T-helper 2 cell treated with Interferon-gamma antibody and Interleukin-4, amounts not matched to agents 5 μg/mL and 100 μg/mL, for 36 hours (primary cell): ENCODE measurements at regions not wholly inside any gene's neighbourhood (a gene's known extent, or its start where the extent isn't known, plus 50 kb on each side); places are given as distances from the start of the nearest gene placed in this dataset.

Experiments used
- DNase-seq: peaks from one replicate; pipeline ENCODE4 v3.0.0; 2021; ENCODE audit warnings: low spot score
- H3K27ac Mint-ChIP-seq: one replicate; pipeline ENCODE4 v1.8.0; 2021; ENCODE audit warnings: mild to moderate bottlenecking, mixed read lengths
- H3K27me3 Mint-ChIP-seq: one replicate; pipeline ENCODE4 v1.8.0; 2021; ENCODE audit warnings: low read depth, mixed read lengths
- H3K36me3 Mint-ChIP-seq: one replicate; pipeline ENCODE4 v1.8.0; 2021; ENCODE audit warnings: low read depth, mixed read lengths
- H3K4me1 Mint-ChIP-seq: one replicate; pipeline ENCODE4 v1.8.0; 2021; ENCODE audit warnings: low read depth, mixed read lengths
- H3K4me3 Mint-ChIP-seq: one replicate; pipeline ENCODE4 v1.8.0; 2022; ENCODE audit warnings: mild to moderate bottlenecking, moderate library complexity, mixed read lengths
- H3K9me3 Mint-ChIP-seq: one replicate; pipeline ENCODE4 v1.8.0; 2021; ENCODE audit warnings: mixed read lengths

- DNase-seq: peak; percentile 64
- peaks cover 68% of the 10 kb centered on the region for H3K4me1 Mint-ChIP-seq
- H3K27ac Mint-ChIP-seq: peak overlapping the region; percentile 95
- peaks cover 4% of the 10 kb centered on the region for H3K36me3 Mint-ChIP-seq
- no peaks in the 10 kb centered on the region for H3K27me3 Mint-ChIP-seq
- H3K9me3 Mint-ChIP-seq: no peaks in the 10 kb centered on the region
- peak overlapping the region; percentile 68 for H3K4me3 Mint-ChIP-seq
Observed at GRCh38 chr1:234722904-234723720, 113.1 kb upstream of the IRF2BP2 start.

DNA sequence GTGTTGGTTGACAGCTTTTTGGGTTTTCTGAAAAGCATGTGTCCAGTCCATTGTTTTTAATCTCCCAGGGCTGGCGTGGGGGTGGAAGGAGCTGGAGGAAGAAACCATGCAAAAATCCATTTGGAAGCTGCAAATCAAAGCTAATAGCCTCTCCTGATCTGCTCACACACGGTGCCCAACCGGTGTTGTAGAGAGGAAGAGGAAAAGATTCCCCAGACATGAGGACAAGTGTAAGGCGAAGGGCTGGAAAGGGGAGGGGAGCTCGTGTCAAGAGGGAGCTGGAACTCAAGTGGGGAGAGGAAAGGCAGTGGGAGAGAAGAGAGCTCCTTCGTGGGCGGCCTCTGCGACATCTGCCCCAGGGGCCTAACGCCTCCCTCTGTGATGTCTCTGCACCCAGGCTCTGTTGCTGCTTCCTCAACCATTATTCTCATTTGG is 112.3 kb upstream of the IRF2BP2 start:
- H3K36me3 Mint-ChIP-seq: peaks cover 1% of the 10 kb centered on the region
- H3K9me3 Mint-ChIP-seq: no peaks in the 10 kb centered on the region
- peaks cover 66% of the 10 kb centered on the region for H3K4me1 Mint-ChIP-seq
- no peak for DNase-seq
- H3K27ac Mint-ChIP-seq: peak overlapping the region; percentile 46
- H3K27me3 Mint-ChIP-seq: no peaks in the 10 kb centered on the region
- no peak overlapping the region for H3K4me3 Mint-ChIP-seq

DNA sequence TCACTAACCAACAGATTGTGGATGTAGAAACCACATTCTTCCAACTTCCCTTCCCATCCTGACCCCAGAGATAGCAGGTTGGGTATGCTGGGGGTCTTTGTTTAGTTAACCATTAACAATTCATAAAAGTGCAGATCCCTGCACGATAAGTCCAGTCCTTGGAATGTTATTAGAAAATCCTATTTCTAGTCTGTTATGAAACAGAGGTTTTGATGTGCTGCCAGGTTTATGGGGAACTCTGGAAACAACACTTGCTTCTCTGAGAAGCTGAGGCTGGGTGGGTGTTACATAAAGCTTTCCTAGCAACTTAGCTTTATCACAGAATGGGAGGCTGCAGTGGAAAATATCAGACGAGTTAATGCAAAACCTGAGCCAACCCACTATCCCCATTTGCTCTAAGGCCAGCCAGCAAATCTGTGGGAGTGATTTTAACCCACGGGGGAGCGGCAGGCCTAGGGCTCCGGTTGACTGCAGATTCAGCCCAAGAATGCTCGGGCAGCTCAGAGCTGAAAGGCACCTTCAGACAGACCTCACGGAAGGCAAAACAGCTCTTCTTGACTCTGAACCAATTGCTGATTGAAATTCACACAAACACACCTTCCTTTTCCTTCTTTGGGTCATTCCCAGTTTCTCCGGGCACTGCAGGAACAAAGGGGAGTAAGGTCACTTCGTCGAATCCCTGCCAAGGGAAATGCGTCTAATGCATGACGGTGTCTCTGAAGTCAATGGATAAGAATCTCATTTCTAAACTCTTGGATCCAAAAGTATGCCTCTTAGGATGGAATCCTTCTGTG is 111.7 kb upstream of the IRF2BP2 start:
- no peak overlapping the region for H3K27ac Mint-ChIP-seq
- H3K9me3 Mint-ChIP-seq: no peaks in the 10 kb centered on the region
- peaks cover 60% of the 10 kb centered on the region for H3K4me1 Mint-ChIP-seq
- peaks cover 1% of the 10 kb centered on the region for H3K36me3 Mint-ChIP-seq
- no peaks in the 10 kb centered on the region for H3K27me3 Mint-ChIP-seq
- no peak overlapping the region for H3K4me3 Mint-ChIP-seq
- DNase-seq: no peak

DNA sequence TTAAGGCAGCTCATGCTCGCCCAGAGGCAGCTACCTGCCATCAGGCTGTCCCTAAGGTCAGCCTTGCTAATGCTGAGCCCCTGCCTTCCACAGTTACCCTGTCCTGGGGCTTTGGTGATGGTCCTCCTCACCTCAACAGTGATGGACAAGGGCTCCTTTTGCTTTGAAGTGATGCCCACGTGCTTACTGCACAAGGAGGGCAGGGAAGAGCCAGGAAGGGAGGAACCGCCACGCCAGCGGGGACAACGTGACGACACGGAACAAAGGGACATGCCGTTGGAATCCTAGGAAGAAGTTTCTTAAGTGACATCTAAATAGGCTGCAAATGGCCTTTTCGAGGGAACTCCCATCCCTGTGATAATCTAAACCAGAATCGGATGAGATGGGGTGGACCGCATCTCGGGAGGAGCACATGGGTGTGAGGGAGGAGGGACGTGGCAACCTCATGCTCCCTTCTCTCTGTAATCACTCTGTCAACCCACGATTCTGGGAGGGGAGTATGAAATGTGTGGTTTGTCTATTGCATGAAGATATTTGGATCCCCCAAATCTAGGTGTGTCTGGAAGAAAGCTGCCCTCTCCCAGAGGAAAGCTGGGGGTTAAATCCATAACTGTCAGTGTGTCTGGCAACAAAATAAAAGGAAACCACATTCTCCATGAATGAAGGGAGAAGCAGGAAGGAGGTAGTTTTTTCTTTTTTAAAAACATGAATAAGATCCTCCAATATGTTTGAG is 110.9 kb upstream of the IRF2BP2 start:
- Mint-ChIP-seq H3K36me3 (peaks cover 1% of the 10 kb centered on the region), H3K4me3 (no peak overlapping the region), H3K9me3 (no peaks in the 10 kb centered on the region), H3K4me1 (peaks cover 53% of the 10 kb centered on the region), H3K27ac (peak overlapping the region; percentile 5), H3K27me3 (no peaks in the 10 kb centered on the region)
- no peak for DNase-seq

- Mint-ChIP-seq H3K4me3 (no peak overlapping the region), H3K27me3 (no peaks in the 10 kb centered on the region), H3K27ac (peak overlapping the region; percentile 37), H3K4me1 (peaks cover 43% of the 10 kb centered on the region), H3K9me3 (no peaks in the 10 kb centered on the region), H3K36me3 (no peaks in the 10 kb centered on the region)
- no peak for DNase-seq
Observed at GRCh38 chr1:234719454-234720251, 109.7 kb upstream of the IRF2BP2 start.

GRCh38 chr1:234718496-234719453 is 108.8 kb upstream of the IRF2BP2 start:
- Mint-ChIP-seq H3K4me3 (no peak overlapping the region), H3K27ac (no peak overlapping the region), H3K36me3 (no peaks in the 10 kb centered on the region), H3K9me3 (no peaks in the 10 kb centered on the region), H3K4me1 (peaks cover 36% of the 10 kb centered on the region), H3K27me3 (no peaks in the 10 kb centered on the region)
- DNase-seq: no peak

- no peaks in the 10 kb centered on the region for H3K9me3 Mint-ChIP-seq
- H3K27ac Mint-ChIP-seq: no peak overlapping the region
- H3K27me3 Mint-ChIP-seq: no peaks in the 10 kb centered on the region
- no peak overlapping the region for H3K4me3 Mint-ChIP-seq
- no peaks in the 10 kb centered on the region for H3K36me3 Mint-ChIP-seq
- no peak for DNase-seq
- H3K4me1 Mint-ChIP-seq: peaks cover 21% of the 10 kb centered on the region
Observed at GRCh38 chr1:234716908-234717375, 107.0 kb upstream of the IRF2BP2 start.

DNA sequence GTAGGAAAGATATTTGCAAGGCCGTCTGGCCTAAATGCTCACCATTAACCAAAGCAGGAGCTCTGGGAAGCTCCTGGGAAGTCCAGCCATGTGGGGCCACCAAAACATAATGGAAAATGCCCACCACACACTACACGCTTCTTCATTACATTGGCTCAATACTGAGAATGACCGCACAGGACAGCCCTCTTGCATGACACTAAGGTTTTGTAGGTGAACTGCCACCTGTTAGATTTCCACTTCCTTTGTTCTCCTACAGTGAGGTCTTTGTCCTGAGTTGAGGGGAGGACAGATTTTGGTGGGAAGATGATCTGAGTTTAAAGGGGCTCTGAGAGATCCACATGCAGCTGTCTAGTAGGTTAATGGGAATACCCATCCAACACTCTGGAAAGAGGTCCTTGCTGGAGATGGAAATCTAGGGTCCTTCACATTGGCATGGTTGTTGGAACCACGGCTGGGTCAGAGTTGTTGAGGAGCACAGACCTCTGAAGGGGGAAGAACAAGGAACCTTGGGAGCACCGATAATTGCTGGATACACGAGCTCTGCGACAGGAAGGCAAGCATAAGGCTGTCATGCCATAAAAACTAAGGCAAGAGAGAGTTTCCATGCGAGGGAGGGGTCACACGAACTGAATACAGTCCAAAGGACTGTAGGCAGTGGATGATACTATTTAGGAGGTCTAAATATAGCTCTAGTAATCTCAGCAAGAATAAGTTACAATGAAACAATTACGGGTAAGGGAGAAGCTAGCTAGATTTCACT is 105.5 kb upstream of the IRF2BP2 start:
- no peaks in the 10 kb centered on the region for H3K9me3 Mint-ChIP-seq
- H3K4me3 Mint-ChIP-seq: no peak overlapping the region
- no peaks in the 10 kb centered on the region for H3K36me3 Mint-ChIP-seq
- DNase-seq: no peak
- H3K4me1 Mint-ChIP-seq: peaks cover 13% of the 10 kb centered on the region
- H3K27ac Mint-ChIP-seq: no peak overlapping the region
- H3K27me3 Mint-ChIP-seq: no peaks in the 10 kb centered on the region

DNA sequence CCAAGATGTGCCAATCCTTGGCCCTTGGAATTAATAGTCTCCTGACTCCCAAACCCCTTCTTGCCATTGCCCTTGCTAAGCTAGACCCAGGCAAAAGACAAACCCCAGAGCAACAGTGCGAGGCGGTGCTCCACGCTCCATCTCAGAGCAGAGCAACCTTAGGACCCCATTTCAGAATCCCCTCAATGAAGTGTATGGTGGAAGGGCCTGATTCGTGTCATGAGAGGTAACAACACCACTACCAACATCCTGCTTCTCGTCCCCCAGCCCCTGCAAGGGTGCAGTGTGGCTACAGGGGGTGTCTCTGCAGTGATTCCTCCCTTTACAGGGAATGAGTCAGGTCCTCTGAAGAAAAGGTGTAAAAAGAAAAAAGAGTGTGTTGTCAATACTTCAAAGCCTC is 103.9 kb upstream of the IRF2BP2 start:
- Mint-ChIP-seq H3K36me3 (no peaks in the 10 kb centered on the region), H3K27me3 (no peaks in the 10 kb centered on the region), H3K4me3 (no peak overlapping the region), H3K9me3 (no peaks in the 10 kb centered on the region), H3K4me1 (peaks cover 10% of the 10 kb centered on the region), H3K27ac (no peak overlapping the region)
- DNase-seq: no peak

DNA sequence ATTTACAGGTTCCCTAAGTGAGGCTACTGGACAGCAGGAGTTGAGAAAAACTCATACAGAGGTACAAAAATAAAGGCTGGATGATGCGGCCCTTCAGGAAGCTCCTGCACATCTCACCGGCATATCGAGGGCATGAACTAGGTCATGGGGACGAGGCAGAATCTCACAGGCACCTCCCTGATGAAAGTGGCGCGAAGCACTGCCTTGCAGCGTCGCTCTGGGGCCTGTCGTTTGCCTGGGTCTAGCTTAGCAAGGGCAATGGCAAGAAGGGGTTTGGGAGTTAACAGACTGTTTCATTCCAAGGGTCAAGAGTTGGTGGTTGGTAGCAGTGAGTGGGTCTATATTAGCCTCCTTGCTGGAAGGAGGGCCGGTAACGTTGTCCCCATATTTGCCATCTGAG is 103.5 kb upstream of the IRF2BP2 start:
- no peaks in the 10 kb centered on the region for H3K9me3 Mint-ChIP-seq
- H3K27ac Mint-ChIP-seq: no peak overlapping the region
- H3K27me3 Mint-ChIP-seq: no peaks in the 10 kb centered on the region
- H3K36me3 Mint-ChIP-seq: no peaks in the 10 kb centered on the region
- no peak for DNase-seq
- H3K4me3 Mint-ChIP-seq: no peak overlapping the region
- peaks cover 11% of the 10 kb centered on the region for H3K4me1 Mint-ChIP-seq

DNA sequence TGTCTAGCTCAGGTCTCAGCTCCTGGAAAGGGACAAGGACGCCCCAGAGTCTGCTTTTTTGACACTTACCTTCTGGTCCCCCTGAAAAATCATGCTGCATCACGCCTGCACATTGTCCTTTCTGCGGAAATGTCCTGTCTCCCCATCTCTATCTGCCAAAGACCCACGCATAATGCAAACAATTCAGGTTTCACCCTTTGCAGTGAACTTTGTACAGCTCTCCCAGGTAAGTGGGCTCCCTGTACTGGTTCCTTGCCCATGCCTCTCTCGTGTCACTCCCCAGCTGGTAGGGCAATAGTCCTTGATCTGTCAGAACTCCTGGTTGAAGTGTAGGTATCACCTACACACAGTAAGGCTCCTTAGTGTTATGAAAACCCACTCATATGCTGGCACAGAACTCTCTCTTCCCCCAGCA is 102.9 kb upstream of the IRF2BP2 start:
- Mint-ChIP-seq H3K4me3 (no peak overlapping the region), H3K36me3 (no peaks in the 10 kb centered on the region), H3K27ac (no peak overlapping the region), H3K9me3 (no peaks in the 10 kb centered on the region), H3K4me1 (peaks cover 9% of the 10 kb centered on the region), H3K27me3 (no peaks in the 10 kb centered on the region)
- no peak for DNase-seq
